ENCODE measurements at regions not wholly inside any gene's neighbourhood (a gene's known extent, or its start where the extent isn't known, plus 50 kb on each side); places are given as distances from the start of the nearest gene placed in this dataset.

DNA sequence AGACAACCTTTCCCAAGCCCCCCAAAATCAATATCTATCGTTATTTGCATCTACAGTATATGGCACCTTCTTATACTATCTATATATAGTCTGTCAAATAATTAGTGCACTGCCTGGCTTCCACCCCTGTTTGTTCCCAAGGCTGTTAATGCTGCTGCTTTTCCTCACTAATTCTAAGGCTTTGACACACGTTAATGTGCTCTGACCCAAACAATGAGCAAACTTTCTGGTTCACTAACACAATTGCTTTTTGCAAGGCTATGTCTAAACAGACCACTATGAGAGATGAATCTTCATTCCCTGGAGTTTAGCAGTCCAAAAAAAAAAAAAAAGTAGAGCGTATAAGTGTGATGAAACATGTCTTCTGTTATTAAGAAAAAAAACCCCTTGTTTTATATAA, 360.9 kb upstream of the AGA start:
- H3K4me3 ChIP-seq (ENCODE audit: insufficient read depth, low read depth, low read length): no peak overlapping the region
- H3K79me1 ChIP-seq (ENCODE audit: low read depth in 1 of 2, low read length in 2 of 2): no peaks in the 10 kb centered on the region
- H3K27me3 ChIP-seq (ENCODE audit: control insufficient read depth, insufficient read depth, low read length): no peaks in the 10 kb centered on the region
- H3K9me3 ChIP-seq (ENCODE audit: control insufficient read depth, insufficient read depth, low read length): no peaks in the 10 kb centered on the region
- in situ Hi-C loops (cut with MboI; ENCODE audit: low sequenced_read_pairs) (no loop called here), dilution Hi-C loops (cut with HindIII; ENCODE audit: low sequenced_read_pairs, unreplicated experiment) (no loop called here), intact Hi-C loops (cut with micrococcal nuclease) (no loop called here)
- no peak overlapping the region for H3K27ac ChIP-seq (ENCODE audit: insufficient read depth, low read length)
- no peak overlapping the region for H3K4ac ChIP-seq (ENCODE audit: low read depth, low read length)
- H3K56ac ChIP-seq (ENCODE audit: extremely low read depth, insufficient read depth, low read length): no peak overlapping the region
- H3K4me1 ChIP-seq (ENCODE audit: control insufficient read depth, insufficient read depth, low read length): no peaks in the 10 kb centered on the region
- H3K14ac ChIP-seq (replicated peaks; ENCODE audit: low read depth, low read length): no peak overlapping the region
- no peak overlapping the region for H4K91ac ChIP-seq (ENCODE audit: insufficient read depth, low read depth, low read length)
- no peaks in the 10 kb centered on the region for H3K36me3 ChIP-seq (ENCODE audit: control insufficient read depth, insufficient read depth, low read length)
- H2BK20ac ChIP-seq (ENCODE audit: low read depth, low read length): no peak overlapping the region
- TF ChIP-seq SMC3 (IDR thresholded peaks at IDR 0.05; ENCODE audit: low read depth, low read length) (no peak), CHD1 (IDR thresholded peaks at IDR 0.05; ENCODE audit: low read depth, low read length) (no peak), NFE2L2 (IDR thresholded peaks at IDR 0.05; ENCODE audit: low read depth, low read length) (no peak), MAZ (IDR thresholded peaks at IDR 0.05; ENCODE audit: borderline replicate concordance, low read depth, low read length) (no peak)
- no peak overlapping the region for H2AK9ac ChIP-seq (replicated peaks; ENCODE audit: low read depth, low read length, poor library complexity)
- no peak overlapping the region for H2BK5ac ChIP-seq (ENCODE audit: low read depth, low read length, poor library complexity, severe bottlenecking)
- ChIA-PET POLR2A (ENCODE audit: unreplicated experiment) (no interaction called here), CTCF (no interaction called here)
- BruUV-seq (replicated peaks): no TSS peak
- H3K4me2 ChIP-seq (ENCODE audit: low read depth, low read length): no peak overlapping the region
- H3K23ac ChIP-seq (ENCODE audit: low read depth, low read length): no peak overlapping the region
- no peak for DNase-seq
- H2BK120ac ChIP-seq (ENCODE audit: low read depth, low read length): no peak overlapping the region
- H4K20me1 ChIP-seq (ENCODE audit: insufficient read depth, low read length): no peaks in the 10 kb centered on the region
- no peak overlapping the region for H2BK15ac ChIP-seq (ENCODE audit: low read depth, low read length)
- no peak overlapping the region for H2AK5ac ChIP-seq (ENCODE audit: low read depth, low read length)
- H4K8ac ChIP-seq (ENCODE audit: low read depth in 2 of 2, low read length in 2 of 2): no peak overlapping the region
- ATAC-seq (ENCODE audit: low read depth): no peak
- H2AFZ ChIP-seq (replicated peaks; ENCODE audit: low read length, poor library complexity): no peak overlapping the region
- H3K9me1 ChIP-seq (ENCODE audit: insufficient read depth, low read length): no peaks in the 10 kb centered on the region
- no CpG with 5 or more reads among the region's 3 CpGs for WGBS, 2 experiments (ENCODE audit: extremely low coverage in 2 of 2, insufficient read length in 1 of 2)
- H3K9ac ChIP-seq (ENCODE audit: low read depth, low read length): no peak overlapping the region
- H3K18ac ChIP-seq (ENCODE audit: low read depth, low read length): no peak overlapping the region
- no peak overlapping the region for H4K5ac ChIP-seq (ENCODE audit: low read depth, low read length)

Data from IMR-90 (cell line).